T-helper 22 cell (primary cell): ENCODE measurements at regions not wholly inside any gene's neighbourhood (a gene's known extent, or its start where the extent isn't known, plus 50 kb on each side); places are given as distances from the start of the nearest gene placed in this dataset.
"Not testable (repeated sequence)": the region's sequence is repeated elsewhere in the genome, so short reads cannot be mapped to it uniquely, and the experiment has no call there.

ENCODE experiments used
- DNase-seq: peaks from one replicate; pipeline ENCODE4 v3.0.0-alpha.2; 2020; ENCODE audit warnings: low read depth

DNA sequence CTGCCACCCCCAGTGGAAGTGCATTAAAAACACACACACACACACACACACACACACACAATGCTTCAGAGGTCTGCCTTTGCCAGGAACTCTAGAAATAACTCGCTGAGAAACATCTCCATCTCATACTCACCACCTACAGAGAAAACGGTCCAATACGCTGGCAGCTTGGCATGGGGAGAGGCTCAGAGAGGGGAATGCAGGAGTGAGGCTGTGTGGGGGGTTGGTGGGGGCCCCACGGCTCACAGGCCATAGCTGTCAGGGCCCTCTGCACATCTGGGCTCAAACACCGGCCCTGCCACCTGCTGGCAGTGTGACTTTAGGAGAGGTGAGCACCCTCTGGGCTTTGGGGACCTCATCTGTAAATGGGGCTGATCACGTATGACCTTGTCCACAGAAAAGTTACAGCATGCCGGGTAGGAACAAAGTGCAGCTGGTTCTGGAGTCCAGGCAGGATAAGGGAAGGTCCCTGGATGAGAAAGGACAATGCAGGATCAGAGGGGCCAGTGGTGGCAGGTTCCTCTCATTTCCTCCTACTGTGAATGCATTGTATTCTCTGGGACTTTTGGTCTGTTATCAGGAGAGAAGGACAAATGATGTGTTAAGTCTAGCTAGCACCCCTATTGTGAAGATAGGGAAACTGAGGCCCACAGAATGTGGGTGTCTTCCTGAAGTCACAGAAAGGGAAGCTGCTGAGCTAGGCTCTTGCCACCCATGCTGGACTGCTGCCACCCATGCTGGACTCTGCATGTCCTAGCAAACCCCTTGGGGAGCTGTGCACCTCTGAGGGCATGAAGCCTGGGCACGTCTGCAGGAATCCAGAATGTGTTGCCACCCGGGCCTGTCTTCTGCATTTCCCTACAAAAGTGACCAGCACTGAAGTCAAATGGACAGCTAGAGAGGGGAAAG is 404.6 kb downstream of the RPS24 start:
- no peak for DNase-seq

- DNase-seq: no peak
Measured at GRCh38 chr10:78438907-78439809, 405.5 kb downstream of the RPS24 start.

DNA sequence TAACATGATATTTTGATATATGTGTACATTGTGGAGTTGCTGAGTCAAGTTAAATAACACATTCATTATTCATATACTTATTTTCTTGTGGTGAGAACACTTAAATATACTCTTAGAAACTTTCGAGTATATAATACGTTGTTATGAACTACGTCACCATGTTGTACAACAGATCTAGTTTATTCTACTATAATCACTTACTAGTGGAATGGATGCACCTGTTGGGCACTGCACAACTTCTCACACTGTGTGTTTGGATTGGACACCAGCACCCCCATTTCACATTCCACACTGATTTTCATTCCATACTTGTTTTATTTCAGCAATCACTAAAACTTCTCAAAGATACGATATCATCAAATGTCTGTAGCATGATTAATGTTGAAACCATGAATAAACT is 407.3 kb downstream of the RPS24 start:
- DNase-seq: no peak

- DNase-seq: no peak
Measured at GRCh38 chr10:78441694-78442093, 408.0 kb downstream of the RPS24 start.

DNA sequence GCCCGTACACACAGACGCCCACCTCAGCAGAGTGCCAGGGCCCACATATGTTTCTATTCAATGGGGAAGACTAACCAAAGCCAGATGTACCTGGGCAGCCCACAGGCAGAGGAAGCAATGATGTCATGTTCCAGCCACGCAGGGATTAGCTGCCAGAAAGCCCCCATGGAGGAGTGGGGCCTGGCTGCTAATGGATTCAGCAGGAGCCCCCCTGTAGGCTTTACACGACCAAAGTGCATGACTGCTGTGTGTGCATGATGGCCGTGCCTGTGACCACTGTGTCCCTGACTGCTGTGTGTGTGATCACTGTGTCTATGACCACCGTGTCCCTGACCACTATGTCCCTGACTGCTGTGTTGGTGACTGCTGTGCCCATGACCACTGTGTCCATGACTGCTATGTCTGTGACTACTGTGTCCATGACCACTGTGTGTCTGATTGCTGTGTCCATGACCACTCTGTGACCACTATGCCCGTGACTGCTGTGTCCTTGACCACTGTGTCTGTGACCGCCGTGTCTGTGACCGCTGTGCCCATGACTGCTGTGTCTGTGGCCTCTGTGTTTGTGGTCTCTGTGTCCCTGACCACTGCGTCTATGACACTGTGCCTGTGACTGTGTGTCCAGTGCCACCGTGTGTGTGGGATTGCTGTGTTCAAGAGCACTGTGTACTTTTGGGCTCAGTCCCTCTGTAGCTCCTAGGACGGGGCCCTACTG is 409.3 kb downstream of the RPS24 start:
- DNase-seq: no peak

- DNase-seq: no peak
Measured at GRCh38 chr10:78443900-78444571, 410.4 kb downstream of the RPS24 start.

DNA sequence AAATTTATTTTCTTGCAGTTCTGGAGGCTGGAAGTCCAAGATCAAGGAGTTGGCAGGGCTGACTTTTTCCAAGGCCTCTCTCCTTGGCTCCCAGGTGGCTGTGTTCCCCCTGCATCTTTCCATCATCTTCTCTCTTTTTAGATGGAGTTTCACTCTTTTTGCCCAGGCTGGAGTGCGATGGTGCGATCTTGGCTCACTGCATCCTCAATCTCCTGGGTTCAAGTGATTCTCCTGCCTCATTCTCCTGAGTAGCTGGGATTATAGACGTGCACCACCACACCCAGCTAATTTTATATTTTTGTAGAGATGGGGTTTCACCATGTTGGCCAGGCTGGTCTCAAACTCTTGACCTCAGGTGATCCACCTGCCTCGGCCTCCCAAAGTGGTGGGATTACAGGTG is 411.1 kb downstream of the RPS24 start:
- DNase-seq: not testable (repeated sequence)

GRCh38 chr10:78445308-78445707 is 411.6 kb downstream of the RPS24 start:
- DNase-seq: no peak

GRCh38 chr10:78448470-78448869 is 414.8 kb downstream of the RPS24 start:
- no peak for DNase-seq

DNA sequence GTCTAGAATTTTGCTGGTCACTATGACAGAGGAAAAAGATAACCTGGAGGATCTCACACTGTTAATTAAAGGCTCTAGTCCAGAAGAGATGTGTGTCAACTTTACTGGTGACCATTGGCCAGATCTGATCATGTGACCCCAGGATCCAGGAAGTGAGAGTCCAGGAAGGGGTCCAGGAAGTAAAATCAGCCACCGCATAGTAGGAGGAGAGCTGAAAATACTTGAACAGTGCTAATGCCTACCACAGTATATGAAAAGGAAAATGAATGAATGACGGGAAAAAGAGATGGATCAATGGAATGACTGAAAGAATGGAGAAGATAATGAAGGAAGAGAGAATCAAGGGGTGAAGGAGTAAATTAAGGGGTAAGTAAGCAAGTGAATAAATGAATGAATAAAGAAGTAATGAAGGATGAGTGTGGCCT is 415.3 kb downstream of the RPS24 start:
- no peak for DNase-seq

- no peak for DNase-seq
Measured at GRCh38 chr10:78449554-78449953, 415.9 kb downstream of the RPS24 start.

GRCh38 chr10:78450239-78450638 is 416.6 kb downstream of the RPS24 start:
- no peak for DNase-seq

DNA sequence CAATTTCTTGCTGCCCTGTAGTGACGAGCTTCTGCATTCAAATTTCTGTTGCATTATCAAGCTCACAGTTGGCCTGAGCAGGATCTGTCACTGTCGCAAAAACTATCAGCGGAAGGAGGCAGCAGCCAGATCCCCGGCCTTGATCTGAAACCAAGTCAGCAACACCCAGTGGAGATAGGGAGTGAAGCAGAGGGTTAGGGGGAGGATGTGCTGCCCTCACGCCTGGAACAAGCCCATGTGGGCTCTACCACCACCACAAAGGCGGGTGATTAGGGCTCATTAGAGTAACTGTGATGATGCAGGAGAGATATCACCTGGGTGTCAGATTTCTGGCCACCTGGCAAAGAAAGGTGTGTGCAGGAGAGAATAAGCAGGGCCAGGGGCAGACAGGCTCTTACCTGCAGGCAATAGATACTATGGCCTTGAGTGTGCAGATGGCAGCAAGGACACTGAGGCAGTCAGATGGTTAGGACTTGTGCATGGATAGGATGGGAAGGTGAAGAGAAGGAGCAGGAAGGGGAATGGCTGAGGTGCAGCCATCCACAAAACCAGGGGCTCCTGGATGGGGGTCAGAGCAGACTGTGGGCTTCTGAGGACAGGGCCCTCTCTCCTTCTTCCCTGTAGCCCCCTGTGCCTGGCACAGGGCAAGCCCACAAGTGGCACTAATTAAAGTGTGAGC is 417.3 kb downstream of the RPS24 start:
- DNase-seq: no peak

DNA sequence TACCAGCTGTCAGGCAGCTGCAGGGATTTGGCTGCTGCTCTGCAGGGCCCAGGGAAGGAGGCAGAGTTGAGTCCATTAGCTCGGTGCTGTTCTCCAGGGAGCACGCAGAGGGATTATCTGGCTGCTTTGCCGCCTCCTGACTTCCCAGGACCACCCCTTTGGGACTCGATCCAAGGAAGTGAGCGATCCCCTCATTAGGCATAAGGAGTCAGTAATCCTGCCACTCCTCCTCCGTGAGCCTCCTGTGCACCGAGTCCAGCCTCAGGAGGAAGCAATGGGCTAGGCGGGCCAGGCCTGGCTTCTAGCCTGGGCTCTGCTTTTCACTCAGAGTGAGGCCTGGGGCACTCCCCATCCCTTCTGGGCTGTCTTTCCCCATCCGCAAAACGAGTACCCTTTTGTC is 417.9 kb downstream of the RPS24 start:
- no peak for DNase-seq

GRCh38 chr10:78454123-78454645 is 420.5 kb downstream of the RPS24 start:
- no peak for DNase-seq

GRCh38 chr10:78455236-78455635 is 421.6 kb downstream of the RPS24 start:
- DNase-seq: no peak

- no peak for DNase-seq
Measured at GRCh38 chr10:78455811-78456210, 422.1 kb downstream of the RPS24 start.

DNA sequence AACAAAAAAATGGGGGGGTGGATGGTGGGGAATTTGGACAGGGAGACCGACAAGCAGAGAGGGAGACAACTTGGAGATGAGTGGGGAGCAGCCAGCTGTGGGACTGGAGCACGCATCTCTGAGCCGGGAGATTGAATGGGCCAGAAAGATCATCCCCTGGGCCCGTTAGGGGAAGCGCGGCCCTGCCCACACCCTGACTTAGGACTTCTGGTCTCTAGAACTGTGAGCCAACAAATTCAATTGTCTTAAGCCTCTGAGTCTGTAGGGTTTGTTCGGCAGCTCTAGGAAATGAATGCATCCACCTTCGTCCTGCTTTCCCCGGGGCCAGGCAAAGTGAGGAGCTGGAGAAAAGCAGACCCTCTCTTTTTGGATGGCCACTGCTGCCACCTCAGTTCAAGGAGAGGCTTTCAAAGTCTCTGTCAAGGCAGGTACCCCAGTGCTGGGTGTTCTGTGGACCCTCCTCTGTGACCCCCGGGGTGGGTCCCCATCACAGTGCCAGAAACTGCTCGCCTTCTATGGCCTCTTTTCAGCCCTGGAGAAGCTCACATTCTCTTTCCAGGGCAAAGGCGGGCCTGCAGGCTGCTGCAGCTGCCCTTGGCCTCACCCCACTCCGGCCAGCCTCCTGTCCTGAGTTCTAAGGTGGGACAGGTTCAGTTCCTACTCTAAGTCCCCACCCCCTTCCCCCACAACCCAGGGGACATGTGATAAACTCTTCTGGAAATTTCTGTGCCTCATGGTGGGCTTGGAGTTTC is 423.2 kb downstream of the RPS24 start:
- no peak for DNase-seq

DNA sequence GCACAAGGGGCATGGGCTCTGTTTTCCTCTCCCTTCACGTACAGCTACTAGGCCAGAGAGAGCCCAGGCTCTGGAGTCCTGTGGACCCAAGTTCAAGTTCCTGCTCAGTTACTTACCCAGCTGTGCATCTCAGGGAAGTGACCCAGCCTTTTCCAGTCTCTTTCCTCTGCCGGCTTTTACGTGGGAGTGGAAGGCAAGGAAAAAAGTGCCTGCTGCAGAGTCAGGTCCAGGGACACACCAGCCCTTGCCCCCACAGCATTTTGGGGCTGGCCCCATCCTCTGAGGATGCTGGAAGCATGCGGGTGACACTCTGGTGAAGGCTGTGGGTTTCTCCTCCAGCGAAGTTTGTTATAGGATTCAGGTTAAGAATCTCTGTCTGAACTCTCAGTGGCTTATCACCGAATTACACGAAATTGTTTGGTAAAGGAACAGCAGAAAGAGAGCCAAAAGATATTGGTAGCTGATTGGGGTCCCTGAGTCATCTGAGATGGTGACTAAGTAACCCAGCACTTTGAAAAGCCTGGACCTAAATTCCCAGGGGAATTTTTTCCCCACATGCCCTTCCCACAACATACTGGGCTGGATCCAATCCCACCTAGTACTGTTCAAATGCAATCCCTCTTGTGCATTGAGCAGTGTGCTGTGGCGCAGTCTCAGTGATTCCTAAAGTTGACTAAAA is 424.3 kb downstream of the RPS24 start:
- no peak for DNase-seq
